B cell (primary cell): ENCODE measurements at regions not wholly inside any gene's neighbourhood (a gene's known extent, or its start where the extent isn't known, plus 50 kb on each side); places are given as distances from the start of the nearest gene placed in this dataset.

Experiments used
- ATAC-seq: fragments of 200-7000 bp; cut with Tn5 transposase; one replicate; pipeline ENCODE4 v1.10.0; 2021; ENCODE audit warnings: low read depth, mild to moderate bottlenecking, moderate number of reproducible peaks, moderate library complexity
- CTCF ChIA-PET: fragments of 350-600 bp; sonication (Branson Sonifier 250); formaldehyde crosslinking; loops from one replicate; lab custom pipeline; 2021; ENCODE audit warnings: antibody characterized with exemption, inconsistent platforms; lab: Charles Lee
- POLR2A ChIA-PET: fragments of 350-600 bp; sonication (Branson Sonifier 250); formaldehyde crosslinking; loops from one replicate; lab custom pipeline; 2021; ENCODE audit warnings: antibody characterized with exemption; lab: Charles Lee
- DNase-seq: peaks from one replicate; pipeline ENCODE4 v3.0.0; 2013
- H2AFZ ChIP-seq: 2 replicates; pipeline ENCODE4 v1.6.1; 2012; ENCODE audit warnings: mild to moderate bottlenecking, low read depth, low read length; ENCODE audit not compliant: insufficient read depth, poor library complexity, severe bottlenecking
- H3K27ac ChIP-seq, 2 donors: 1 replicate in 1 of 2; 2 replicates in 1 of 2; pipeline ENCODE4 v1.5.1; 2012 to 2013; ENCODE audit warnings: low read length in 2 of 2, mild to moderate bottlenecking in 2 of 2, moderate library complexity in 1 of 2
- H3K27me3 ChIP-seq, 4 experiments: fragments of 200-600 bp in 1 of 4; sonication (generic) in 1 of 4; replicated peaks in 1 of 4; 1 replicate in 2 of 4; 2 replicates in 2 of 4; pipeline versions ENCODE4 v1.6.1 to v1.7.0; 2013 to 2016; ENCODE audit warnings: low read length in 3 of 4, mild to moderate bottlenecking in 2 of 4, mixed read lengths in 1 of 4, moderate library complexity in 1 of 4; ENCODE audit not compliant: insufficient read depth in 4 of 4, control insufficient read depth in 3 of 4; ENCODE audit errors: control extremely low read depth in 1 of 4
- H3K36me3 ChIP-seq, 2 experiments: replicated peaks in 1 of 2; 1 replicate in 1 of 2; 2 replicates in 1 of 2; pipeline versions ENCODE4 v1.6.1 to v1.7.1; 2013; ENCODE audit warnings: low read length in 1 of 2; ENCODE audit not compliant: insufficient read depth in 2 of 2, control insufficient read depth in 1 of 2; ENCODE audit errors: control extremely low read depth in 1 of 2, extremely low read depth in 1 of 2
- H3K4me1 ChIP-seq, 2 donors: fragments of 200-600 bp in 1 of 2; sonication (generic) in 1 of 2; 1 replicate in 1 of 2; 2 replicates in 1 of 2; pipeline versions ENCODE4 v1.5.1 to v1.6.1; 2013 to 2017; ENCODE audit warnings: low read length in 2 of 2; ENCODE audit not compliant: control insufficient read depth in 2 of 2, insufficient read depth in 2 of 2
- H3K4me2 ChIP-seq: replicated peaks from 2 replicates; pipeline ENCODE3; 2012; ENCODE audit warnings: mild to moderate bottlenecking, low read depth, low read length; ENCODE audit not compliant: poor library complexity, severe bottlenecking
- H3K4me3 ChIP-seq, 5 experiments: fragments of 200-600 bp in 1 of 5; sonication (generic) in 1 of 5; 1 replicate in 3 of 5; 2 replicates in 2 of 5; pipeline versions ENCODE4 v1.5.1 to v1.7.0; 2011 to 2016; ENCODE audit warnings: low read length in 4 of 5, mild to moderate bottlenecking in 4 of 5, low read depth in 2 of 5, control low read depth in 1 of 5, moderate library complexity in 1 of 5; ENCODE audit not compliant: insufficient read depth in 1 of 5; ENCODE audit errors: control extremely low read depth in 1 of 5, extremely low read depth in 1 of 5
- H3K79me2 ChIP-seq: fragments of 200-600 bp; sonication (generic); one replicate; pipeline ENCODE4 v1.6.0; 2016; ENCODE audit warnings: low read length; ENCODE audit not compliant: control insufficient read depth, insufficient read depth
- H3K9ac ChIP-seq: fragments of 200-600 bp; sonication (generic); 2 replicates; pipeline ENCODE4 v1.6.1; 2017; ENCODE audit warnings: mild to moderate bottlenecking, low read length, moderate library complexity
- H3K9me3 ChIP-seq, 3 donors: one replicate each; pipeline versions ENCODE4 v1.6.1 to v1.7.1; 2013; ENCODE audit warnings: low read length in 2 of 3; ENCODE audit not compliant: control insufficient read depth in 2 of 3, insufficient read depth in 1 of 3; ENCODE audit errors: control extremely low read depth in 1 of 3
- H4K20me1 ChIP-seq: 2 replicates; pipeline ENCODE4 v1.6.0; 2012; ENCODE audit warnings: mild to moderate bottlenecking, low read length; ENCODE audit not compliant: insufficient read depth, control insufficient read depth, poor library complexity, severe bottlenecking
- H3K27ac Mint-ChIP-seq: one replicate; pipeline ENCODE4 v1.8.0; 2021; ENCODE audit warnings: mixed read lengths
- H3K27me3 Mint-ChIP-seq: one replicate; pipeline ENCODE4 v1.8.0; 2021; ENCODE audit warnings: mixed read lengths
- H3K4me1 Mint-ChIP-seq: one replicate; pipeline ENCODE4 v1.8.0; 2021; ENCODE audit warnings: mixed read lengths
- H3K4me3 Mint-ChIP-seq: one replicate; pipeline ENCODE4 v1.8.0; 2021; ENCODE audit warnings: mixed read lengths
- H3K9me3 Mint-ChIP-seq: one replicate; pipeline ENCODE4 v1.8.0; 2022; ENCODE audit warnings: mixed read lengths; ENCODE audit not compliant: insufficient read depth
- CTCF ChIP-seq: fragments of 200-600 bp; IDR thresholded peaks from one replicate; pipeline ENCODE4 v1.8.0; 2022; ENCODE audit warnings: antibody characterized with exemption, mild to moderate bottlenecking
- EZH2 ChIP-seq: IDR thresholded peaks from 2 replicates; pipeline ENCODE4 v1.6.1; 2012; ENCODE audit warnings: borderline replicate concordance, low read depth, mild to moderate bottlenecking, moderate library complexity, low read length; ENCODE audit not compliant: insufficient read depth, poor library complexity, severe bottlenecking
- WGBS: methylation state at CpG from one replicate; pipeline ENCODE4 v1.1.5; 2013; ENCODE audit warnings: missing lambda C conversion rate; ENCODE audit not compliant: insufficient coverage; 5-methylcytosine and 5-hydroxymethylcytosine counted together
- intact Hi-C: fragments of 100-400 bp; cut with micrococcal nuclease; formaldehyde crosslinking; loops from one replicate; pipeline ENCODE4 v1.10.0; 2022

GRCh38 chr13:23515116-23515515 lies 55.1 kb upstream of the TNFRSF19 start:
- Histone ChIP-seq H3K9me3 (no peaks in the 10 kb centered on the region), H4K20me1 (no peaks in the 10 kb centered on the region), H2AFZ (no peak overlapping the region), H3K4me2 (no peak overlapping the region), H3K36me3 (no peaks in the 10 kb centered on the region), H3K79me2 (no peaks in the 10 kb centered on the region), H3K9ac (no peak overlapping the region), H3K27me3 (peaks cover 0 to 7% (median 3%) of the 10 kb centered on the region in 4 experiments), H3K4me1 (no peaks in the 10 kb centered on the region), H3K27ac (no peak overlapping the region), H3K4me3 (no peak overlapping the region)
- TF ChIP-seq CTCF (no peak), EZH2 (no peak)
- WGBS = no CpG with 5 or more reads among the region's 2 CpGs
- no peak overlapping the region for H3K27ac Mint-ChIP-seq
- no peaks in the 10 kb centered on the region for H3K9me3 Mint-ChIP-seq
- ChIA-PET POLR2A (no interaction called here), CTCF (no interaction called here)
- DNase-seq (no peak), ATAC-seq (no peak)
- intact Hi-C loops = no loop called here
- peaks cover 44% of the 10 kb centered on the region for H3K27me3 Mint-ChIP-seq
- H3K4me3 Mint-ChIP-seq = no peak overlapping the region
- H3K4me1 Mint-ChIP-seq = no peaks in the 10 kb centered on the region

GRCh38 chr13:23516190-23516589 lies 54.0 kb upstream of the TNFRSF19 start:
- H4K20me1 ChIP-seq = no peaks in the 10 kb centered on the region
- peaks cover 49% of the 10 kb centered on the region for H3K27me3 Mint-ChIP-seq
- peaks cover 0 to 7% (median 3%) of the 10 kb centered on the region in 4 experiments for H3K27me3 ChIP-seq
- ATAC-seq (no peak), DNase-seq (no peak)
- no peaks in the 10 kb centered on the region for H3K9me3 Mint-ChIP-seq
- WGBS = 63% methylated on average over 2 of the region's 3 CpGs
- H3K4me1 Mint-ChIP-seq = no peaks in the 10 kb centered on the region
- no peak overlapping the region for H3K4me2 ChIP-seq
- no peaks in the 10 kb centered on the region for H3K9me3 ChIP-seq
- ChIA-PET POLR2A (no interaction called here), CTCF (no interaction called here)
- H3K79me2 ChIP-seq = no peaks in the 10 kb centered on the region
- no peak overlapping the region for H2AFZ ChIP-seq
- H3K4me3 Mint-ChIP-seq = no peak overlapping the region
- H3K36me3 ChIP-seq = no peaks in the 10 kb centered on the region
- intact Hi-C loops = no loop called here
- TF ChIP-seq EZH2 (no peak), CTCF (no peak)
- no peak overlapping the region for H3K27ac ChIP-seq
- no peak overlapping the region for H3K4me3 ChIP-seq
- no peaks in the 10 kb centered on the region for H3K4me1 ChIP-seq
- H3K27ac Mint-ChIP-seq = no peak overlapping the region
- H3K9ac ChIP-seq = no peak overlapping the region
